GM12878 (cell line): ENCODE measurements at regions not wholly inside any gene's neighbourhood (a gene's known extent, or its start where the extent isn't known, plus 50 kb on each side); places are given as distances from the start of the nearest gene placed in this dataset.

Source experiments
- ATAC-seq: fragments of 200-7000 bp; cut with Tn5 transposase; 3 replicates; pipeline ENCODE4 v1.9.1; 2020; ENCODE audit warnings: mild to moderate bottlenecking, moderate library complexity
- BruUV-seq: library from RNA; stranded (reverse); fragments of 400-500 nt; replicated peaks from 2 replicates; lab custom pipeline; 2021; lab: Mats Ljungman, UMichigan
- CTCF ChIA-PET: fragments of 300-600 bp; sonication (Branson Sonifier 250); formaldehyde crosslinking; extraction: SDS; loops from one replicate; lab custom pipeline; 2021; ENCODE audit warnings: inconsistent platforms; lab: Yijun Ruan, JAX
- POLR2A ChIA-PET: fragments of 350-600 bp; formaldehyde crosslinking; extraction: SDS; loops from one replicate; lab custom pipeline; 2021; ENCODE audit warnings: inconsistent platforms; lab: Charles Lee
- RAD21 ChIA-PET: fragments of 300-600 bp; sonication (Branson Sonifier 250); formaldehyde crosslinking; loops from one replicate; lab custom pipeline; 2023; ENCODE audit warnings: antibody characterized with exemption; ENCODE audit not compliant: unreplicated experiment; lab: Charles Lee
- SMC1A ChIA-PET: fragments of 300-600 bp; sonication (Branson Sonifier 250); formaldehyde crosslinking; loops from one replicate; lab custom pipeline; 2023; ENCODE audit not compliant: unreplicated experiment, uncharacterized antibody; lab: Charles Lee
- DNase-seq: peaks from one replicate; pipeline ENCODE4 v3.0.0-alpha.2; 2011; ENCODE audit warnings: low read depth, low spot score
- FAIRE-seq: peaks from 3 replicates; lab custom pipeline; 2011; peaks lifted over from hg19 to GRCh38; lab: Jason Lieb, UNC
- H2AFZ ChIP-seq: 2 replicates; pipeline ENCODE4 v1.6.0; 2011; ENCODE audit warnings: low read depth, low read length, control low read depth; ENCODE audit not compliant: control insufficient read depth
- H3K27ac ChIP-seq: 2 replicates; pipeline ENCODE4 v1.5.1; 2011; ENCODE audit warnings: control low read depth; ENCODE audit not compliant: control insufficient read depth, insufficient read depth
- H3K27me3 ChIP-seq, 2 experiments: replicated peaks in 1 of 2; 2 replicates each; pipeline versions ENCODE4 v1.6.0 to v1.6.1; 2011; ENCODE audit warnings: low read length in 1 of 2; ENCODE audit not compliant: control insufficient read depth in 2 of 2, insufficient read depth in 2 of 2
- H3K36me3 ChIP-seq, 2 experiments: 2 replicates each; pipeline ENCODE4 v1.5.1; 2011; ENCODE audit warnings: low read length in 1 of 2; ENCODE audit not compliant: control insufficient read depth in 2 of 2, insufficient read depth in 2 of 2
- H3K4me1 ChIP-seq: 2 replicates; pipeline ENCODE4 v1.6.1; 2011; ENCODE audit warnings: mild to moderate bottlenecking, low read length, moderate library complexity, mixed read lengths; ENCODE audit not compliant: control insufficient read depth, insufficient read depth
- H3K4me2 ChIP-seq: 2 replicates; pipeline ENCODE4 v1.6.0; 2011; ENCODE audit warnings: control low read depth; ENCODE audit not compliant: control insufficient read depth, insufficient read depth
- H3K4me3 ChIP-seq: fragments of 200-600 bp; sonication (generic); 2 replicates; pipeline ENCODE4 v1.5.1; 2016
- H3K79me2 ChIP-seq: 2 replicates; pipeline ENCODE4 v1.6.0; 2011; ENCODE audit warnings: low read length; ENCODE audit not compliant: control insufficient read depth, insufficient read depth
- H3K9ac ChIP-seq: 2 replicates; pipeline ENCODE4 v1.8.0; 2011; ENCODE audit warnings: low read length, control low read depth, mixed read lengths; ENCODE audit not compliant: control insufficient read depth, insufficient read depth
- H3K9me3 ChIP-seq: replicated peaks from 3 replicates; pipeline ENCODE4 v1.5.1; 2011; ENCODE audit warnings: mild to moderate bottlenecking, low read length; ENCODE audit not compliant: control insufficient read depth, insufficient read depth
- H4K20me1 ChIP-seq: 2 replicates; pipeline ENCODE4 v1.6.0; 2011; ENCODE audit not compliant: control insufficient read depth, insufficient read depth
- BCL3 ChIP-seq: IDR thresholded peaks from 2 replicates; pipeline ENCODE4 v1.6.1; 2011; ENCODE audit warnings: borderline replicate concordance, low read depth, mild to moderate bottlenecking, moderate library complexity, low read length; ENCODE audit not compliant: insufficient read depth, poor library complexity, severe bottlenecking
- CHD2 ChIP-seq: IDR thresholded peaks from 2 replicates; pipeline ENCODE4 v1.6.1; 2011; ENCODE audit warnings: low read depth, low read length, improper control_type of control experiment, borderline replicate concordance
- NFXL1 ChIP-seq: fragments of 450-650 bp; IDR thresholded peaks from 2 replicates; pipeline ENCODE4 v1.6.1; 2017; ENCODE audit warnings: antibody characterized with exemption, mild to moderate bottlenecking, borderline replicate concordance
- SP1 ChIP-seq: IDR thresholded peaks from one replicate; pipeline ENCODE4 v1.6.1; 2011; ENCODE audit warnings: low read depth, low read length
- SPI1 ChIP-seq: IDR thresholded peaks from 2 replicates; pipeline ENCODE4 v1.6.1; 2011; ENCODE audit warnings: low read depth, mild to moderate bottlenecking, low read length, moderate library complexity, borderline replicate concordance; ENCODE audit not compliant: insufficient read depth
- SREBF2 ChIP-seq: IDR thresholded peaks from 2 replicates; pipeline ENCODE4 v1.6.1; 2012; ENCODE audit warnings: mild to moderate bottlenecking, low read length
- TBL1XR1 ChIP-seq: IDR thresholded peaks from 2 replicates; pipeline ENCODE4 v1.6.1; 2012; ENCODE audit warnings: low read depth, low read length, improper control_type of control experiment
- ZBED1 ChIP-seq: IDR thresholded peaks from 2 replicates; pipeline ENCODE4 v1.6.1; 2016; ENCODE audit warnings: borderline replicate concordance
- WGBS: methylation state at CpG from one replicate; pipeline ENCODE4 v1.1.6; 2016; ENCODE audit warnings: low lambda C conversion rate; ENCODE audit not compliant: insufficient replicate concordance, insufficient coverage; ENCODE audit errors: missing lambda C conversion rate; 5-methylcytosine and 5-hydroxymethylcytosine counted together
- in situ Hi-C: fragments of 300-500 bp; cut with MboI; formaldehyde crosslinking; loops from 9 replicates; pipeline ENCODE4 v1.14.3; 2018; ENCODE audit warnings: mixed read lengths
- intact Hi-C: fragments of 100-400 bp; cut with micrococcal nuclease; formaldehyde crosslinking; loops from one replicate; pipeline ENCODE4 v1.14.2; 2022; ENCODE audit not compliant: unreplicated experiment
- TF ChIP-seq, protein P1 (sequence below): fragments of 450-650 bp; IDR thresholded peaks from 2 replicates; pipeline ENCODE4 v1.6.1; 2018; ENCODE audit warnings: borderline replicate concordance, mild to moderate bottlenecking; ENCODE audit not compliant: partially characterized antibody
- TF ChIP-seq, protein P2 (sequence below): fragments of 450-650 bp; conservative IDR thresholded peaks from 2 replicates; pipeline ENCODE4 v1.6.1; 2017; ENCODE audit warnings: mild to moderate bottlenecking, moderate library complexity

- Histone ChIP-seq H3K27me3 (no peaks in the 10 kb centered on the region), H3K9ac (no peak overlapping the region), H3K27ac (no peak overlapping the region), H3K4me2 (no peak overlapping the region), H4K20me1 (no peaks in the 10 kb centered on the region), H2AFZ (no peak overlapping the region), H3K4me1 (no peaks in the 10 kb centered on the region), H3K36me3 (no peaks in the 10 kb centered on the region), H3K79me2 (no peaks in the 10 kb centered on the region), H3K9me3 (no peaks in the 10 kb centered on the region), H3K4me3 (no peak overlapping the region)
- RAD21 ChIA-PET = no interaction called here
- CTCF ChIA-PET = no interaction called here
- POLR2A ChIA-PET = no interaction called here
- no TSS peak for BruUV-seq
- FAIRE-seq (no peak), DNase-seq (no peak), ATAC-seq (no peak)
- TF ChIP-seq TBL1XR1 (no peak), CHD2 (no peak), SP1 (no peak), NFXL1 (no peak), SREBF2 (no peak), SPI1 (no peak), ZBED1 (no peak), BCL3 (no peak)
- TF ChIP-seq, protein P1, sequence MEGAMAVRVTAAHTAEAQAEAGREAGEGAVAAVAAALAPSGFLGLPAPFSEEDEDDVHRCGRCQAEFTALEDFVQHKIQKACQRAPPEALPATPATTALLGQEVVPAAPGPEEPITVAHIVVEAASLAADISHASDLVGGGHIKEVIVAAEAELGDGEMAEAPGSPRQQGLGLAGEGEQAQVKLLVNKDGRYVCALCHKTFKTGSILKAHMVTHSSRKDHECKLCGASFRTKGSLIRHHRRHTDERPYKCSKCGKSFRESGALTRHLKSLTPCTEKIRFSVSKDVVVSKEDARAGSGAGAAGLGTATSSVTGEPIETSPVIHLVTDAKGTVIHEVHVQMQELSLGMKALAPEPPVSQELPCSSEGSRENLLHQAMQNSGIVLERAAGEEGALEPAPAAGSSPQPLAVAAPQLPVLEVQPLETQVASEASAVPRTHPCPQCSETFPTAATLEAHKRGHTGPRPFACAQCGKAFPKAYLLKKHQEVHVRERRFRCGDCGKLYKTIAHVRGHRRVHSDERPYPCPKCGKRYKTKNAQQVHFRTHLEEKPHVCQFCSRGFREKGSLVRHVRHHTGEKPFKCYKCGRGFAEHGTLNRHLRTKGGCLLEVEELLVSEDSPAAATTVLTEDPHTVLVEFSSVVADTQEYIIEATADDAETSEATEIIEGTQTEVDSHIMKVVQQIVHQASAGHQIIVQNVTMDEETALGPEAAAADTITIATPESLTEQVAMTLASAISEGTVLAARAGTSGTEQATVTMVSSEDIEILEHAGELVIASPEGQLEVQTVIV = no peak
- TF ChIP-seq, protein P2, sequence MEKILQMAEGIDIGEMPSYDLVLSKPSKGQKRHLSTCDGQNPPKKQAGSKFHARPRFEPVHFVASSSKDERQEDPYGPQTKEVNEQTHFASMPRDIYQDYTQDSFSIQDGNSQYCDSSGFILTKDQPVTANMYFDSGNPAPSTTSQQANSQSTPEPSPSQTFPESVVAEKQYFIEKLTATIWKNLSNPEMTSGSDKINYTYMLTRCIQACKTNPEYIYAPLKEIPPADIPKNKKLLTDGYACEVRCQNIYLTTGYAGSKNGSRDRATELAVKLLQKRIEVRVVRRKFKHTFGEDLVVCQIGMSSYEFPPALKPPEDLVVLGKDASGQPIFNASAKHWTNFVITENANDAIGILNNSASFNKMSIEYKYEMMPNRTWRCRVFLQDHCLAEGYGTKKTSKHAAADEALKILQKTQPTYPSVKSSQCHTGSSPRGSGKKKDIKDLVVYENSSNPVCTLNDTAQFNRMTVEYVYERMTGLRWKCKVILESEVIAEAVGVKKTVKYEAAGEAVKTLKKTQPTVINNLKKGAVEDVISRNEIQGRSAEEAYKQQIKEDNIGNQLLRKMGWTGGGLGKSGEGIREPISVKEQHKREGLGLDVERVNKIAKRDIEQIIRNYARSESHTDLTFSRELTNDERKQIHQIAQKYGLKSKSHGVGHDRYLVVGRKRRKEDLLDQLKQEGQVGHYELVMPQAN = no peak
- SMC1A ChIA-PET = no interaction called here
- WGBS = 45% methylated on average over 7 of the region's 7 CpGs
- intact Hi-C loops = no loop called here
- in situ Hi-C loops = no loop called here
Measured at GRCh38 chr11:45723397-45723796, 58.0 kb upstream of the CHST1 start.
